ENCODE measurements at regions not wholly inside any gene's neighbourhood (a gene's known extent, or its start where the extent isn't known, plus 50 kb on each side); places are given as distances from the start of the nearest gene placed in this dataset.

DNA sequence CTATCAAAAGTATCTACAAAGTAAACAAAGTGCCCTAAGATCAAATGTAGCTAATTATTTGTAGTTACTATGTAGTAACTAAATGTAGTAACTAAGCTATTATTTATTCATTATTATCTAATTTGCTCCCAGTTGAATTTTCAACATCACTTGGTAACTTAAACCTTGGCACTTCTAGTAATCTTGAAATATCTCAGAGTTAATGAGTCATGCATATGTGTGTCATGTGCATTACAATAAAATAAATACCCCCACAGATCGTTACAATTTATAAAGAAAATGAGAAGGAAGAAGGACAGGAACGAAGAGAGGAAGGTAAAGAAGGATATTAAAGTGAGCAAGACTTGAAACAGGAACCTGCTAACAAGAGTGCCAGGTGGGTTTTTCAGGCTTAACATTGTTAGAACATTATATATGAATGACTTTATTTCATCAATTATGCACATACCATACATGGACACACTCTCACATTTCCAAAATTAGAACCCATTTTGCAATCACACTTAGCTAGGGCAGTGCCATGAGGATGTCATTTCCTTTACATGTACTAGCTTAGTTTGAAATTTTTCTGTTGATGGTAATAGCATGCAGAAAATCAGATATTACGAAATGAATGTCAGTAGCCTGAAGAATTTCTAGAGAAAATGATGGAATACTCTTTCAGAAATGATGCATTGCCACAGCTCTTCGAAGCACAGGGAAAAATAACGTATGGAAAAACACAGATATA is 1670.4 kb upstream of the AGA start:
- Histone ChIP-seq H3K23ac (ENCODE audit: low read depth, low read length) (no peak overlapping the region), H3K4me3 (ENCODE audit: insufficient read depth, low read depth, low read length) (no peak overlapping the region), H2BK120ac (ENCODE audit: low read depth, low read length) (no peak overlapping the region), H3K56ac (ENCODE audit: extremely low read depth, insufficient read depth, low read length) (no peak overlapping the region), H3K9me1 (ENCODE audit: insufficient read depth, low read length) (no peaks in the 10 kb centered on the region), H3K27ac (ENCODE audit: insufficient read depth, low read length) (no peak overlapping the region), H3K4me2 (ENCODE audit: low read depth, low read length) (no peak overlapping the region), H4K5ac (ENCODE audit: low read depth, low read length) (no peak overlapping the region), H4K8ac (ENCODE audit: low read depth in 2 of 2, low read length in 2 of 2) (no peak overlapping the region), H2AK5ac (ENCODE audit: low read depth, low read length) (no peak overlapping the region), H2BK15ac (ENCODE audit: low read depth, low read length) (no peak overlapping the region), H3K79me1 (ENCODE audit: low read depth in 1 of 2, low read length in 2 of 2) (no peaks in the 10 kb centered on the region), H3K18ac (ENCODE audit: low read depth, low read length) (no peak overlapping the region), H3K4ac (ENCODE audit: low read depth, low read length) (no peak overlapping the region), H3K36me3 (ENCODE audit: control insufficient read depth, insufficient read depth, low read length) (no peaks in the 10 kb centered on the region), H3K14ac (replicated peaks; ENCODE audit: low read depth, low read length) (no peak overlapping the region), H4K20me1 (ENCODE audit: insufficient read depth, low read length) (no peaks in the 10 kb centered on the region), H2AFZ (replicated peaks; ENCODE audit: low read length, poor library complexity) (no peak overlapping the region), H3K4me1 (ENCODE audit: control insufficient read depth, insufficient read depth, low read length) (no peaks in the 10 kb centered on the region; the same call in 1 of the 2 replicates), H3K27me3 (ENCODE audit: control insufficient read depth, insufficient read depth, low read length) (no peaks in the 10 kb centered on the region), H4K91ac (ENCODE audit: insufficient read depth, low read depth, low read length) (no peak overlapping the region), H2BK5ac (ENCODE audit: low read depth, low read length, poor library complexity, severe bottlenecking) (no peak overlapping the region), H2AK9ac (replicated peaks; ENCODE audit: low read depth, low read length, poor library complexity) (no peak overlapping the region), H2BK20ac (ENCODE audit: low read depth, low read length) (no peak overlapping the region), H3K9ac (ENCODE audit: low read depth, low read length) (no peak overlapping the region), H3K9me3 (ENCODE audit: control insufficient read depth, insufficient read depth, low read length) (no peaks in the 10 kb centered on the region)
- ATAC-seq (ENCODE audit: low read depth) (no peak), DNase-seq (peak; percentile 16)
- POLR2A ChIA-PET (ENCODE audit: unreplicated experiment) = no interaction called here
- intact Hi-C loops (cut with micrococcal nuclease) (no loop called here), dilution Hi-C loops (cut with HindIII; ENCODE audit: low sequenced_read_pairs, unreplicated experiment) (no loop called here), in situ Hi-C loops (cut with MboI; ENCODE audit: low sequenced_read_pairs) (no loop called here)
- TF ChIP-seq NFE2L2 (IDR thresholded peaks at IDR 0.05; ENCODE audit: low read depth, low read length) (no peak), CEBPB (IDR thresholded peaks at IDR 0.05; ENCODE audit: low read depth, low read length) (peak; percentile 40; the same call in 1 of the 2 replicates), FOS (IDR thresholded peaks at IDR 0.05; ENCODE audit: low read depth, low read length) (0 out of 2 replicates have a peak, but pooled peaks have one; percentile 10)
- CTCF ChIA-PET = no interaction called here
- BruUV-seq (replicated peaks) = no TSS peak
- no CpG with 5 or more reads among the region's 5 CpGs for WGBS, 2 experiments (ENCODE audit: extremely low coverage in 2 of 2, insufficient read length in 1 of 2)

All from IMR-90 (cell line).